HG03066 (cell line): ENCODE measurements at regions not wholly inside any gene's neighbourhood (a gene's known extent, or its start where the extent isn't known, plus 50 kb on each side); places are given as distances from the start of the nearest gene placed in this dataset.
"Not testable (repeated sequence)": the region's sequence is repeated elsewhere in the genome, so short reads cannot be mapped to it uniquely, and the experiment has no call there.

ENCODE experiments used
- ATAC-seq: cut with Tn5 transposase; IDR thresholded peaks from one replicate; pipeline ENCODE4 v1.9.1; 2021; ENCODE audit warnings: low read depth; ENCODE audit not compliant: unreplicated experiment

DNA sequence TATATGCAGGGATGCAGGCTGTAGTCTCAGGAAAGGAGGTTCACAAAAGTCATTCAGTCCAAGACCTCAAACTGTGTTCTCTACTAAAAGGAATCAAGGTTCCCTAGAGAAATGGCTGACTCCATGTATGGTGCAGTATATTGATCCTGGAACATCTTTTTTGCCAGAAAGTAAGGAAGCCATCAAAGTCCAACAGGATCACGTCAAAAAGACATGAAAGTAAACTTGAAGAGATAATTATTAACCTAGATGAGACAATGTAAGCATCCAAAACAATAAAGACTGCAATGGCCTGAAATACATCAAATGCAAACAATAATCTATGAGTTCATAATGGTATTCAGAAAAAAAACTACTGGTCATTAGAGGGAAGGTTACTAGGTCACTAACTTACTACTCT, 115.6 kb upstream of the FABP2 start:
- ATAC-seq, result not testable (repeated sequence)

DNA sequence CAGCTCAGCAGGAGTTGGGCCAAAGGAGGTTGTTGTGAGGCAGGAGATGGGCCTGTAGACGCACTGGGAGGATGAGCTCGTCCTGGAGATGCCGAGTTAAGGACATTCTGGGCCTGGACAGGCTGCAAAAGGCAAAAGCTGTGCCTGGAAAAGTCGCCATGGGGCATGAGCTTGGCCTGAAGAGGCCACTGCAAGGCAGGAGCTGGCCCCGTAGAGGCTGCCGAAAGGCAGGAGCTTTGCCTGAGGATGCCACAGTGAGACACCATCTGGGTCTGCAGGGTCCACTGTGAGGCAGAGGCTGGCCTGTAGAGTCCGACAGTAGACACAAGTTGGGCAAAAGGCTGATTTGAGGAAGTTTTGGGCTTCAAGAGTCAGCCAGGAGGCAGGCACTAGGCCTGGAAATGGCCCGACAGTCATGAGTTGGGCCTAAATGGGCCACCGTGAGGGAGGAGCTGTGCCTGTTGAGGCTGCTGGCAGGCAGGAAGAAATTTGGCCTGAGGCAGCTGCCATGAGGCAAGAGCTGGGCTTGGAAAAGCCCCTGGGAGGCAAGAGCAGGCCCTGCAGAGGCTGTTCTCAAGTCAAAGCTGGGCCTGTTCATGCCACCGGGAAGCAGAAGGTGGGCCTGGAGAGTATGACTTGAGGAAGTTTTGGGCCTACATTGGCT, 86.8 kb upstream of the FABP2 start:
- ATAC-seq, result not testable (repeated sequence)

DNA sequence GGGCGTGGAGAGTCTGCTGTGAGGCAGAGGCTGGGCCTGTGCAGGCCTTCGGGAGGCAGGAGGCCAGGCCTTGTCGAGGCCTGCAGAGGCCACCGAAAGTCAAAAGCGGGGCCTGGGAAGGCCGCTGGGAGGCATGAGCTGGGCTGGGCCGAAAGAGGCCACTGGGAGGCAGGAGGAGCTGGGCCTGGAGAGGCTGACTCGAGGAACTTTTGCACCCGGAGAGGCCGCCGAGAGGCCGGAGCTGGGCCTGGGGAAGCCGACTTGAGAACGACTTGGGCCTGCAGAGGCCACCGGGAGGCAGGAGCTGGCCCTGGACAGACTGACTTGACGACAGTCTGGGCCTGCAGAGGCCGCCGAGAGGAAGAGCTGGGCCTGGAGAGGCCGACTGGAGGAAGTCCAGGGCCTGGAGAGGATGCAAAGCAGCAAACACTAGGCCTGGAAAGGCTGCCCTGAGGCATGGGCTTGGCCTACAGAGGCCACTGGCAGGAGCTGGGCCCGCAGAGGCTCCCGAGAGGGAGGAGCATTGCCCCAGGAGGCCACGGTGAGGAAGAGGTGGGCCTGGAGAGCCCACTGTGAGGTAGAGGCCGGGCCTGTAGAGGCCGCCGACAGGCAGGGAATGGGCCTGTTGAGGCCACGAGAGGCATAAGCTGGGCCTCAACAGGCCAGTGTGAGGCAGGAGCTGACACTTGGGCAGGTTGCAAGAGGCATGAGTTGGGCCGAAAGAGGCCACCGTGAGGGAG, 85.0 kb upstream of the FABP2 start:
- ATAC-seq, result not testable (repeated sequence)

DNA sequence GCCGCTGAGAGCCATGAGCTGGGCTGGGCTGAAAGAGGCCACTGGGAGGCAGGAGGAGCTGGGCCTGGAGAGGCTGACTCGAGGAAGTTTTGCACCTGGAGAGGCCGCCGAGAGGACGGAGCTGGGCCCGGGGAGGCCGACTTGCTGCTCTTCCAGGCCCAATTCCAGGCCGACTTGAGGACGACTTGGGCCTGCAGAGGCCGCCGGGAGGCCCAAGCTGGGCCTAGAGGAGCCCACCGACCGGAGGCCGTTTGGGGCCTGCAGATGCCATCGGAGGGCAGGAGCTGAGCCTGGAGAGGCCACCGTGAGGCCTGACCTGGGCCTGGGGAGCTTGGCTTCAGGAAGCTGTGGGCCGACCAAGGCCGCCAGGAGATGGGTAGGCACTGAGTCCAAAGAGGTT, 84.1 kb upstream of the FABP2 start:
- not testable (repeated sequence) for ATAC-seq

DNA sequence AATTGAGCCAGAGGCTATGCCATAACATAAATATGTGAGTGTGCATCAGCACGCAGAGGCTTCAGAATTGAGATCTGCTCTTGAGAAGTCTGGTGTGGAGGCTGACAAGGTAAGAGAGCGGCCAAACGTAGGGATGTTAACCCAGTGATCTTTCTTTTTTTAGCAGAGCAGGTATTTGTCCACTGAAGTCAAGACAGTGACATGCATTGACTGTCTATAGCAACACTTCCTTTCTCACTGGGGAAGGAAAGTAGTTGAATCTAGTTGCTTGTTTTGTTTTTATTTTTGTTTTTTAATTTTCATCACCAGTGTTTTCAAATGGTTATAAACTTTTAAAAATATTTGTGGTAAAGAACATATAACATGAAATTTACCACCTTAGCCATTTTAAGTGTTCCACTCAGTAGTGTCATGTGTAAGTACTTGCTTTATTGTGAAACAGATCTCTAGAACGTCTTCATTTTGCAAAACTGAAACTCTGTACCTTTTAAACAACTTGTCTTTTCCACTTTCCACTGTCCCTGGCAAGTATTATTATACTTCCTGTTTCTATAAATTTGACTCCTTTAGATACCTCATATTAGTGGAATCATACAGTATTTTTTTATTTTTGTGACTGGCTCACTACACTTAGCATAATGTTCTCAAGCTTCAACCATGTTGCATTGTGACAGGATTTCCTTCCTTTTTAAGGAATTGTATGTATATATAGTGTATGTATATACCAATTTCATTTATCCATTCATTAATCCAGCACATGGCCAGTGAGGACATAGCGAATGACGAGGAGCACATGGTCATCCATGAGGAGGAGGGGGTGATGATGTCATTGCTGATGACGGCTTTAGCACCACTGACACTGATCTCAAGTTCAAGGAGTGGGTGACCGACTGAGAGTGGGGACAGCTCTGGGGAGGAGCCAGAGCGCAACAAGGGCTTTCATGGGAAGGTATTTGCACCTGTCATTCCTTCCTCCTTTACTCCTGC, 80.7 kb upstream of the FABP2 start:
- peak; percentile 84 for ATAC-seq

DNA sequence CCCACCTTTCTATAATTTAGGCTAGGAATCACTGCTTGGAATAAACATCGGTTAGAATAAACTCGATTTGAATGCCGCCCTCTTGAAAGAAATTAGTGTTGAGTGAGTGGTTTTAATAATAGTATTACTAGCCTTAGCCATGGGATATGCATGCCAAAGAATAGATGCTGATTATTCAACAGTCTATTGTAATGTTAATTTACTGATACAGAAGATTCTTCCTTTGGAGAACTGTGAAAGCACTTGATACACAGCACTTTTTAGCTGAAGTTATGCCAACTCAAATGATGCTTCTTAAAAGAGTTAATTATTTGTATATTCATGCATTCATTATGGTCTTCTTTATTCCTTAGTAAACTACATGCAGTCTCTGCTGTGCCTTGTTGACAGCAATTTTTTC, 73.8 kb upstream of the FABP2 start:
- ATAC-seq, result not testable (repeated sequence)

DNA sequence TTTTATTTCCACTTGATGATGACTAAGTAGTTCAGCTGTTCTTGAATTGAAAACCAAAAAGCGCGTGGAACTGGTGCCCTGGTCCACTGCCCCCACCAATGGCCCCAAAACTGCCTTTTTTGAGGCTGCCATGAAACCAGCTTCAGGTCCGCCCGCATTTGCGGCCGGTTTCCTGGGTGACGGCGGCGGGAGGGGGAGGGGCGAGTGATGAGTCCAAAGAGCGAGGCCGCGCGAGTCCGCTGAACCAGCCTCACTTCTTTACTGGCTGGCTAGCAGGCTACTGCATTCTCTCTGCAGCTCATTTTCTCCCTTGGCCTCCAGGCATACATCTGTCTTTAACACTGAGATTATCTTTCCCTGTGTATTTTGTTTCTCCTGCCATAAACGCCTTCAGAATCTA, 72.9 kb upstream of the FABP2 start:
- no peak for ATAC-seq

DNA sequence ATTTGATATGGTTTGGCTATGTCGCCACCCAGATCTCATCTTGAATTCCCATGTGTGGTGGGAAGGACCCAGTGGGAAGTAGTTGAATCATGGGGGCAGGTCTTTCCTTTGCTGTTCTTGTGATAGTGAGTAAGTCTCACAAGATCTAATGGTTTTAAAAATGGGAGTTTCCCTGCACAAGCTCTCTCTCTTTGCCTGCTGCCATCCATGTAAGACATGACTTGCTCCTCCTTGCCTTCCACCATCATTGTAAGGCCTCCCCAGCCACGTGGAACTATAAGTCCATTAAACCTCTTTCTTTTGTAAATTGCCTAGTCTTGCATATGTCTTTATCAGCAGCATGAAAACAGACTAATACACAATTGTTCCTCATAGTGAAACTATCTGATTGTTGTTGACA, 66.9 kb upstream of the FABP2 start:
- ATAC-seq, result not testable (repeated sequence)

DNA sequence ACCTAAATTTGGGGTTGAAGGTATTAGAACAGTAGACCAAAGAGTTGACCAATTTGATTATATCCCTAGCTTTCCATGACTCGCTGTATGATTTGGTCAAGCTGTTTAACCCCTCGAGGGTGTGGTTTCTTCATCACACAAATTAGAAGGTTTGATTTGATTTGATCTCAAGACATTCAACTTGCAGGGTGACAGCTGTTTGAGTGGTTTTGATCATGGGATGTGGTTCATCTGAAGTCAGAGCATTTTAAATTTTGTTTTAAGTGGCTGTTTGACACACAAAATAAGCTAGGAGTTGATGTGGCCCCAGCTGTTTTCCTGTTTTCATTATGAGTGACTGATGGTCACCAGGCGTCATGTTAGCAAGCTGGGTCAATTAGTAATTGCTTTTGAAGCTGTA, 52.7 kb upstream of the FABP2 start:
- ATAC-seq, result not testable (repeated sequence)

DNA sequence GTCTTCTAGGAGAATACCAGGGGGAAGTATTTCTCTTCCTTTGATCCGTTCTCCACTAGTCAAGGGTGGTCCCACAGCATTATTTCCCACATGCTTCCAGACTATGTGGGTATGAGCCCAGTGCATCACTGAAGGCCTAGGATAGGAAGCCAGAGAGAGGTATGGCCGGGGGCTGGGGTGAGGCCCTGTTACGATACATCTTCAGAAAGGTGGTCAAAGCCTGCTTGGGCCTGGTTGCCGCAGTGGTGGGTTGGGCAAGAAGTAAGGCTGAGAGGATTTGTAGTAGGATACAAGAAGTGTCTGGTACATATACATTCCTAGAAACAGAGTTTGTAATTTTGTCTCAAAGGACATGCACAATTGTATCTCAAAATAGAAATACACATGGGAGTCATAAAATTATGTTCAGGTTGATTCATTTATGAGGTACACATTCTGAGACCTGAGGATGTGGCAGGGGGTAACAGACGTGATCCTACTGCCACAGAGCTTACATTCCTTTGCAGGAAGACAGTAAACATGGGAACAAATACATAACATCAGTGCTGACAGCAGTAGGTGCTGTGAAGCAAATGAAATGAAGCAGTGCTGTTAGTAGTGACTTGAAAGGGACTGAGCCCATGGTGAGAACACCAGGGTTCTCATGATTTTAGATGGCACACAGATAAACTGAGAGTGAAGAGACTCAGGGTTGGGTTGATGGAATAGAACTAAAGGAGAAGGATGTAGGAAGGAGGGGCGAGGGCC, 50.6 kb upstream of the FABP2 start:
- ATAC-seq, result not testable (repeated sequence)
